ENCODE measurements at regions not wholly inside any gene's neighbourhood (a gene's known extent, or its start where the extent isn't known, plus 50 kb on each side); places are given as distances from the start of the nearest gene placed in this dataset.
"Not testable (repeated sequence)": the region's sequence is repeated elsewhere in the genome, so short reads cannot be mapped to it uniquely, and the experiment has no call there.

DNA sequence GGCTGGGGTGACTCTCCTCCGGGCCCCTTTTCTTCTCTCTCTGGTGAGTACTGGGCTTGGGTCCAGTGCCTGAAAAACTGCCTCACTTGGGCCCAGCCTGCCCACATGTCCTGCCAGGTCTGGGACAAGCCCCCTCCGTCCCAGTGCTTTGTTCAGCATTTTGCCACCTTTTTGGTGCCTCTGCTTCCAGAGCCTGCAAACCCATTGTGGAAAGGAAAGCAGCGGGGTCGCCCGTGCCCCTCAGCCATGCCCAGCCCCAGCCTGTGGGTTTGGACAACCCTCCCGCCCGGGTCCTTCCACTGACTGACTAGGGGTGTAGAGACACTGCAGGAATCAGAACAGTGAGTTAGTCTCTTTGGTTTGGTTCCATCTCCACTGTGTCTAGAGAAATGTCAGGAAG lies 140.7 kb upstream of the ALKAL2 start:
- no peak for DNase-seq (ENCODE audit: low read depth in 2 of 2)

DNA sequence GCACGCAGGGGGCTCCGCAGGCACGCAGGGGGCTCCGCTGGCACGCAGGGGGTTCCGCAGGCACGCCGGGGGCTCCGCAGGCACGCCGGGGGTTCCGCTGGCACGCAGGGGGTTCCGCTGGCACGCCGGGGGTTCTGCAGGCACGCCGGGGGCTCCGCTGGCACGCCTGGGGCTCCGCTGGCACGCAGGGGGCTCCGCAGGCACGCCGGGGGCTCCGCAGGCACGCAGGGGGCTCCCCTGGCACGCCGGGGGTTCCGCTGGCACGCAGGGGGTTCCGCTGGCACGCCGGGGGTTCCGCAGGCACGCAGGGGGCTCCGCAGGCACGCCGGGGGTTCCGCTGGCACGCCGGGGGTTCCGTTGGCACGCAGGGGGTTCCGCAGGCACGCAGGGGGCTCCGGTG lies 138.8 kb upstream of the ALKAL2 start:
- not testable (repeated sequence) for DNase-seq (ENCODE audit: low read depth in 2 of 2)

DNA sequence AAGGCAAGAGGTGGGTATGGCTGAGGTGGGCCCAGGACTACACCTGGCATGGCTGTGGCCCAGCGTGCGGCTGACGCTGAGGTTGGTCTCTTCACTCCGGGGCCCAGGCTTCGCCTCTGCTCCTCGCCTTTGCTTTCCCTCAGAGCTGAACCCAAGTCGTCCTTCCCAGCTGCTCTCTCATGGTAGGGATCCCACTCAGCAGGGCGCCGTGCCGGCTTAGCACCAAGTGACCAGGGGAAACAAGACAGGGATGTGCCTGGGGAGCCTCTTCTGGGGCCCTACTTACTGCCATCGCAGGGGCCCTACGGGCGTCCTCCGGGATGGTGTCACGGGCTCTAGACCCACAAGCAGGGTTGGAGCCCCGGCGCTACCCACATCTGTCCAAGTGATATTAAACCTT lies 138.1 kb upstream of the ALKAL2 start:
- DNase-seq (ENCODE audit: low read depth in 2 of 2), result no peak

DNA sequence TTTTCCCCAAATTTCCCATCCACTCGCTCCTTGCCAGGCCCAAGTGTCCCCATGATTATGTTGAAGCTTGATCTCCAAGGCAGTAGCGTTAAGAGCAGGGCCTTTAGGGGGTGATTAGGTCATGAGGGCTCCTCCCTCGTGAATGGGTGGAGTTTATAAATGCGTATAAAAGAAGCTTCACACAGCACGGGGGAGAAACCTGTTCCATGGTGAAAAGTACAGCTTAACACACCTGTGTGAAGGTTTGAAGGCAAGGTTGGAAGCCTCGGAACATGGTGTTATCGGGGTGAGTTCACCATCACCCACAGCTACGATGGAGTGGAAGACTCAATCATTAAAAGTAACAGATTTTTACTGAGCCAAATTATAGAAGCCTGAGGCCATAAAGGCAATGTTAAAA lies 137.4 kb upstream of the ALKAL2 start:
- no peak for DNase-seq (ENCODE audit: low read depth in 2 of 2)

DNA sequence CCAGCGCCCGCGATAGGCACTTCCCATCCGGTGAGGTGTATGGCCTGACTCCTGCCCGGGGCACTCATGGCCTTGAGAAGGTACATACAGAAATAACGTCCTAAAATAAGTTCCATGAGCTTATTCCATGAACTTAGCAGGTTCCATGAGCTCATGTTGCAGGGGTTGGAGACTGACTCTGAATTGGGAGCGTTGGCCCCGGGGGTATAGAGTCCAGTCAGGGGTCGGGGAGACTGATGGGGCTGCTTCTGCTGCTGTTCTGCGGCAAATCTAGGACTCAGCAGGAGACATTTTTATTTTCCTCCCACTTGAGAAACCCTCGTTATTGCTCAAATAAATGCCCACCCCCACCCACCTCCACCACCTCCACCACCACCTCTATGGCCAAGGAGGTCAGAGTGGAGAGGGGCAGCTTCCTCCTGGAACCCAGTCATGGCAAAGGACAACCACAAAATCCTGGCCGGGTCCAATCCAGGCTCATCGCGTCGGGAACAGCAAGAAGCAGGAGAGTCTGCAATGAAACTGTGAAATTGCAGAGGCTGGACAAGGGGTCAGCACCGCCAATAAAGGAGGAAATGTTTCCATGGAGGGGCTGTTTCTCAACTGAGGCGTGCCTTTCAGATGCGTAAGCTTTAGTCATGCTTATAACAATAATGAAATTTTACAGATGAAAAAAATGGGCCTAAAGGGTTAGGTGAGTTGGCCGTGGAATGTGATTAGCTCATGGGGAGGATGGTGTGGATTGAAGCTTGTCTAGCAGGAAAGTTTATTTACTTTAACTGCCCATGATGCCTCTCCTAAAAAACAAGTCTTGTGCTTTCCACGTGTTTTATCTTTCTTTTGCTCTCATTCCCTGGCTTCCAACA lies 136.6 kb upstream of the ALKAL2 start:
- no peak for DNase-seq (ENCODE audit: low read depth in 2 of 2)

DNA sequence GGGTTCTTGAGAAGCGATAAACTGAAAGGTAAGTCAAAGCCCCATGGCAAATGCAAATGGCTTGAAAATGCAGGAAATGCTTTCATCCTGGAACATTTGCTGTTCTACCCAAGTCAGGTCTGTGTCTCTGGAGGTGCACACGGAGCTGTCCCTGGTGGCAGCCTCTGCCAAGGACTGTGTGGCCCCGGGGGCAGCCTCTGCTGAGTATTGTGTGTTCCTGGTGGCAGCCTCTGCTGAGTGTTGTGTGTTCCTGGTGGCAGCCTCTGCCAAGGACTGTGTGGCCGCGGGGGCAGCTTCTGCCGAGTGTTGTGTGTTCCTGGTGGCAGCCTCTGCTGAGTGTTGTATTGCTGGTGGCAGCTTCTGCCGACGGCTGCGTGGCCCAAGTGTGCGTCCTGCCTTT lies 135.6 kb upstream of the ALKAL2 start:
- DNase-seq (ENCODE audit: low read depth in 2 of 2), result no peak

DNA sequence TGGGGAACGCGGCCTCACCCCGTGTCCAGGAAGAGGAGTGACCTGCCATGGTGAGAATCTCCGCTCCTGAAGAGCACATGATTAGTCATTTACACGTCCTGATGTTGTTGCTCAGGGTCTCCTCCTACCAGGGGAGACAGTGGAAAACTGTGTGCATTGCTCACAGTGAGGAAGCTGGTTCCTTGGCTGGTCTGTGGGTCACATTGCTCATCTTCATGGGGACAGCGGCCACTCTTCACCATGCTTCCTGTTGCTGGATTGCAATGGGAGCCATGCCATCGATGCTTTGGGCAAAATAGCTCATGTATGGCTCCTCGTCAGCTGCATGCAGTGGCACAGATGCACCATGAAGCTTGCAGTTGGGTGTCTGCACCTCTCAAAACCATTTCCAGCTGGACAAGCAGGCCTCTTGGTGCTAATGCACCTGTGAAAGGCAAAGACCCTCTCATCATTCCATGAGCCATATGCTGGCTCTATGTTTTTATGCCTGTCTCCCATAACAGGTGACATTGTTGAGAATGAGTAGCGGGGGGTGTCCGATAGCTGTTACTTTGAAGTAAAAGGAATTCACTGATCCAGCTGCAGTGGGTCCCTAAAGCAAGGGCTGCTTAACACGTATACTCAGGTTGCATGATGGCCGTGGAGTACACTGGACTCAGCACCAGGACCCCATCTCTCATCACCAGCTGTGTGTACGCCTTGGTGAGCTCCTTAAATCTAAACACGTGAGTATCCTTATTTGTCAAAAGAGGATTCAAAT lies 135.0 kb upstream of the ALKAL2 start:
- no peak for DNase-seq (ENCODE audit: low read depth in 2 of 2)

DNA sequence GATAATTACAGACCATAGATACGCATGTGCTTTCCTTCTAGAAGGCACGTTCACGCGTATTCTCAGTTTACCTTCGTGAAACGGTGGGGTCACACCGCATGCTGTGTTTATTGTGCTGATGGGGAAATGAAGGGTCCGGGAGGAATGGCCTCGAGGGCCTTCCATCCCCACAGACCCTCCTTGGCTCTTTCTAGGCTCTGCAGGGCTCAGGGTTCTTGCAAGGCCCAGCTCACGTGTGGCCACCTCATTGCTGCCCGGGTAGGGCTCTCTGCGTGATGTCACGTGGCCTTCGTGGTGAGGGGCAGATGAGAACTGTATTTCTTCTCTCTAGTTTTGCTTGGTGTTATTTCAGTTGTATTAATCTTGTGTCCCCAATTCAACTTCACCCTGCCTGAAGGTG lies 133.5 kb upstream of the ALKAL2 start:
- DNase-seq (ENCODE audit: low read depth in 2 of 2), result no peak

DNA sequence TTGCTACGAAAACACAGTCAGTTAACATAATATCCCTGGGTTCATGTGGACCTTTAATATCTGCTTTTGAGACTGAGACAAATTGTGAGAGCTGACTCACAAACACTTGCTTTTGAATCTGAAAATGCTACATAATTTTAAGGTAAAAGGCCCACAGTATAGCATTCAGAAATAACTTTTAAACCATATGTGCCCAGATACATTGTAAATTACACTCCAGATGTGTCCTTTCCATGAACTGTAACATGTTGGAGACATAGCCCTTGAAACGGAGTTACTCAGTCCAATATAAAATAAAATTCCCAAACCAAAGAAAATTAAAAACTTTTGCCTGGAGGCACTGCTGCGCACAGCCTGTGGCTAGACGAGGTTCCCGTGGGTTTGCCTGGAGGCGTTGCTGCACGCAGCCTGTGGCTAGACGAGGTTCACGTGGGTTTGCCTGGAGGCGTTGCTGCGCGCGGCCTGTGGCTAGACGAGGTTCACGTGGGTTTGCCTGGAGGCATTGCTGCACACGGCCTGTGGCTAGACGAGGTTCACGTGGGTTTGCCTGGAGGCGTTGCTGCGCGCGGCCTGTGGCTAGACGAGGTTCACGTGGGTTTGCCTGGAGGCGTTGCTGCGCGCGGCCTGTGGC lies 131.9 kb upstream of the ALKAL2 start:
- DNase-seq (ENCODE audit: low read depth in 2 of 2), result no peak

DNA sequence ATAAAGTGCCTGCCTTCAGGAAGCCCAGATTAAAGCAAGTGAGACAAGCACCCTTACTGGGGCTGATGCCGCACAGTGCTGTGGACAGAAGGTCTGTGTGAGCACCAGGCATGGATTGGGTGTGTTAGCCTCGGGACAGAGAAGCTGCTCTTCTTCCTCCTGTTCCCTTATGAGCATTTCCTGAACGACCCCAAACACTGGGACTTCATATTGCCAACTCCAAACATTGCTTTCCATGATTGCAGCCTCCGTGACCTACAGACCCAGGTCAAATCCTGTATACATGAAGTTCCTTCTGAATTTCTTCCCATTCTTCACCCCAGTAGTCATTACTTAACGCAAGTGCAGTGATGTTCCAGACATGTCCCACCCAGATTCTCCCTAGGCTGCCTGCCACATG lies 129.8 kb upstream of the ALKAL2 start:
- DNase-seq (ENCODE audit: low read depth in 2 of 2), result no peak

DNA sequence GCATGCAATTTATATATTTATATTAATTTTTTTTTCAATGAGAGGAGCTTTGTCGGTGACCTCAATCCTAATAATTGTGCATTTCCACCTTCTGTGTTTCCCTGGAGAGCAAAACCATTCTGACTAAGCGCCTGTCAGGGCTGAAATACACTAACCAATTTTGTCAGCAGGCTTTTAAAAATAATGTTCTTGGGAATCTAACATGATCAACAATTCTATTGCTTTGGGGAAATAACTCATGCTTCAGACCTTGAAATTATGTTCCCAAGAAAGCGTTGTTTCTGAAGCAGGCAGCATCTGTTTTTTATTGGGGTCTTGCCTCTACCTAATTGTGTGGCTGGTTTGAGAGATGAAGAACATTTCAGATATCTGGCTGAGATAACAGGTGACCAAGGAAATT lies 129.1 kb upstream of the ALKAL2 start:
- no peak for DNase-seq (ENCODE audit: low read depth in 2 of 2)

DNA sequence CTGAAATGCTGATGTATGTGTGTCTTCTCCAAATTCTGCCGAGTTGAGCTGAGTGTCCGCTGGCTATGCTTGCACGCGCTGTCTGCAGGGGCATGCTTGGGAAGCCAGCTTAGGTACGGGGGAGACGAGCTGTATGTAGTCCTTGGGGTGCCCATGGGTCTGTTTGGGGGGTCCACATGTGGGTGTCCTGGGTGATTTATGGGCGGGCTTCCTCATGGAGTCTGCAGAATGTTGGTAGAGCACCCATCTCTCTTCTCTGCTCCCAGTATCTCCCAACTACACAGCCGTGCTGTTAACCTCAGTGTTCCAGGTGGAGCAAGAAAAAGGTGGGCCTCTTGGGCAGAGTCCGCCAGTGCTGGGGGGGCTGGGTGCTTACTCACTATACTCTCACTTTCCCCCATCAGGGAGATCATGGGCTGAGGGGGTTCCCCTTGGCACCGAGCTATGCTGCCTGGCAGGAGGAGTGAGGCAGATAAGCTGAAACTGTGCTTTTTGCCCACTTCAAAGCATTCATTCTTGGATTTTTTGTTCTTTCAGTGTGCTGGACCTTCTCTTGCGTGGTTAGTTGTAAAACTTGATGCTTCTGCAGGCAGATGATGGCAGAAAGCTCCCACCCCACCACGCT lies 128.2 kb upstream of the ALKAL2 start:
- DNase-seq (ENCODE audit: low read depth in 2 of 2), result no peak

DNA sequence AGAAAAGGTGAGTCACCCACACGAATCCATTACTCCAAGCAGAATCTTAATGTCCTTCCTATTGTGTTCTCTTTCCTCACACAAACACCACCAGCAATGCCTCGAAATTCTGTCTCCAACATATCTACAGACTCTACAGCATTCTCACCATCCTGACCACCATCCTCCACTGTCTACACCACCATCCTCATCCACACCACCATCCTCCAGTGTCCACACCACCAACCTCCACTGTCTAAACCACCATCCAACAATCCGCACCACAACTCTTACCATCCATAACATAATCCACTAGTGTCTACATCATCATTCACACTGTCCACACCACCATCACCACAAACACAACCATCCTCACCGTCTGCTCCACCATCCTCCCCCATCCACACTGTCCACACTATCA lies 121.6 kb upstream of the ALKAL2 start:
- no peak for DNase-seq (ENCODE audit: low read depth in 2 of 2)

DNA sequence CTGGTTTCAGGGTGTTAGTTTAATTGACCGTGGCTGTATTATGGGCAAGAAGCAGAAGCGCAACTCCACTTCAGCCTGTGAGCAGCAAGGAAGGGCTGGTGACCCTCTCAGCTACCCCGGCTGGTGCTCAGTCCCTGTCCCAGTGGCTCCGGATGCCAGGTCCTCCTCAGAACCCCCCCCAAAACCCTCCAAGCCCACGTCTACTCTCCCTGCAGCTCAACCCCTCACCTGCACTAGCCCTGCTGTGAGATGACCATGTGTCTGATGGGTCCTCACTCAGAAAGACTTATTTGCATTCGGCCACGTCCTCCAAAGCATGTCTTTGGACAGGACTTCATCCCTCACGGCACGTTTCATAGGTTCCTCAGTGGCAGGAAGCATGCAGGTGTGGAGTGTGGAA lies 119.7 kb upstream of the ALKAL2 start:
- no peak for DNase-seq (ENCODE audit: low read depth in 2 of 2)

DNA sequence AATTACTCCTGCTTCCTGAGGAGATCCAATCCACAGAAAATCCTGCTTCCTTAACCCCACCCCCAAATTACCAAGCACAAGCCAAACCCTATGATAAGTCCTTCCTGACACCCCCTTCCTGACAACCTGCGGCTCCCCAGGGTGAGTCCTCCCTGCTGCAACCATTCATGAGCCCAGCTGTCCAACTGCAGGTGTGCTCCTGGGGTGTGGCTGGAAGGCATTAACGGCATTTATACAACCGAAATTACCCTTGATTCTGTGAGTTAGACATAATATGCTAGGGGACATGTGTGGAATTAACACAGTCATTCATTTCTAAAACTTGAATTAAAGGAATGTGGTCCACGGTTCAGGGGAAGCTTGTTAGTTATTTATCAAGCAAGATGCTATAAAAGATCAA lies 119.0 kb upstream of the ALKAL2 start:
- no peak for DNase-seq (ENCODE audit: low read depth in 2 of 2)

DNA sequence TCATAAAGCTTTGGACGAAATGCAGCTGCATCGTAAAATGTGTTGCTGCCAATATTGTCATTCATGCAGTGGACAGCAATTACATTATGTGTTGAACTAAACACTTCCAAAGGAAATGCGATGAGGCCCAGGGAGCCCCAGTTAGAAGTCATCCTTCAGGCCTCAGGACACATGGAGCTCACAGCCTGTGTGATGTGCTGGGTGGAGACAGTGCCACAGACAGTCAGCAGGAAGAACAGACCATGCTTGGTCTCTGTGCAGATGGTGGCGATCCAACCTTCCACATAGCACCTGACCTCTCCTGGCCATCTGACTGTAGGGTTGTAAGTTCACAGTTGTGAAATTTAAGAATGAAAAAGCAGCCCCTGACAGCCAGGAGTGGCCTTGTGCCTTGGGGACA lies 118.3 kb upstream of the ALKAL2 start:
- no peak for DNase-seq (ENCODE audit: low read depth in 2 of 2)

DNA sequence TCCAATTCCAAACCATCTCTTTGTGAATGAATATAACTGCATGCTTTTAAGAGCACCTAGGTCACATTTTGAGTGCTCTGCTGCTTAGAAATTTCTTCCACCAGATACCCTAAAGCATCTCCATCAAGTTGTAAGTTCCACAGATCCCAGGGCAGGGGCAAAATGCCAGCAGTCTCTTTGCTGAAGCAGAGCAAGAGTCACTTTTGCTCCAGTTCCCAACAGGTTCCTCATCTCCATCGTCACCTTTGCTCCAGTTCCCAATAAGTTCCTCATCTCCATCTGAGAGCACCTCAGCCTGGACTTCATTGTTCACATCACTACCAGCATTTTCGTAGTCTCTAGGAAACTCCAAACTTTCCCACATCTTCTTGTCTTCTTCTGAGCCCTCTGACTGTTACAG lies 116.7 kb upstream of the ALKAL2 start:
- DNase-seq (ENCODE audit: low read depth in 2 of 2), result no peak

DNA sequence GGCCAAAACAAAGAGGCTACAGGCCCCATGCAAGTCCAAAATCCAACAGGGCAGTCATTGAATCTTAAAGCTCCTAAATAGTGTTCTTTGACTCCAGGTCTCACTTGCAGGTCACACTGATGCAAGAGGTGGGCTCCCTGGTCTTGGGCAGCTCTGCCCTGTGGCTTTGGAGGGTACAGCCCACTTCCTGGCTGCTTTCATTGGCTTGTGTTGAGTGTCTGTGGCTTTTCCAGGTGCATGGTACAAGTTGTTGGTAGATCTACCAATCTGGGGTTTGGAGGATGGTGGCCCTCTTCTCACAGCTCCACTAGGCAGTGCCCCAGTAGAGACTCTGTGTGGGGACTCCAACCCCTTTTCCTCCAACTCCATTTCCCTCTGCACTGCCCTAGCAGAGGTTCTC lies 115.8 kb upstream of the ALKAL2 start:
- DNase-seq (ENCODE audit: low read depth in 2 of 2), result no peak

DNA sequence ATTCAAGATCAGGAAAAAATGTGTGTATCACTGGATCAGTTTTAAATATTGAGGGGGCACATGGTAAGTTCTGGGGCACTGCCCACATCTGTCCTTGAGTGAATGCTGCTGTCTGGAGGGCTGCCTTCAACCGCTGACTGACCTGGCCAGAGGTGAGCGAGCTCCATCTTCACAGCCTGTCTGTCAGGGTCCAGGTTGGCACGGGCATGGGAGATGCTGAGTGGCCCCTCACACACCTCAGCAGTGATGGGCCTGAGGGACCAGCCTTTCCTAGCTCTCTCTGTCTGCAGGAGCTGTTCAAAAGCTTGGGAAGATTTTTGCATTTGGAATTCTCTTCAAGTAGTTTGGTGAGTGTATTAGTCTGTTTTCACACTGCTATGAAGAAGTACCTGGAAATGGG lies 114.8 kb upstream of the ALKAL2 start:
- DNase-seq (ENCODE audit: low read depth in 2 of 2), result no peak

DNA sequence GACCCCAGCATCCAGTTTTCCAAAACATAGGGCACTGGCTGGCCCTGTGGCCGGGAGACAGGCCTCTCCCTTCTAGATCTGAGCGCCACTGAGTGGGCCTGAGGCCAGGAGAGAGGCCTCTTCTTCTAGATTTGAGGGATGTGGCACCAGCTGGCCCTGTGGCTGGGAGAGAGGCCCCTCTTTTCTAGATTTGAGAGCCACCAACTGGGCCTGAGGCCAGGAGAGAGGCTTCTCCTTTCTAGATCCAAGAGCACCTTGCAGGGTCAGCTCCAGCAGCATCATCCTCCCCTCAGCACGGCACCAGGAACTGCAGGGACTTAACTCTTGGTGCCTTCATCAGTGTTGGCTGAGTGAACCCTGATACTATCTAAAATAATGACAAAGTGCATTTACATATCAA lies 114.3 kb upstream of the ALKAL2 start:
- no peak for DNase-seq (ENCODE audit: low read depth in 2 of 2)

DNA sequence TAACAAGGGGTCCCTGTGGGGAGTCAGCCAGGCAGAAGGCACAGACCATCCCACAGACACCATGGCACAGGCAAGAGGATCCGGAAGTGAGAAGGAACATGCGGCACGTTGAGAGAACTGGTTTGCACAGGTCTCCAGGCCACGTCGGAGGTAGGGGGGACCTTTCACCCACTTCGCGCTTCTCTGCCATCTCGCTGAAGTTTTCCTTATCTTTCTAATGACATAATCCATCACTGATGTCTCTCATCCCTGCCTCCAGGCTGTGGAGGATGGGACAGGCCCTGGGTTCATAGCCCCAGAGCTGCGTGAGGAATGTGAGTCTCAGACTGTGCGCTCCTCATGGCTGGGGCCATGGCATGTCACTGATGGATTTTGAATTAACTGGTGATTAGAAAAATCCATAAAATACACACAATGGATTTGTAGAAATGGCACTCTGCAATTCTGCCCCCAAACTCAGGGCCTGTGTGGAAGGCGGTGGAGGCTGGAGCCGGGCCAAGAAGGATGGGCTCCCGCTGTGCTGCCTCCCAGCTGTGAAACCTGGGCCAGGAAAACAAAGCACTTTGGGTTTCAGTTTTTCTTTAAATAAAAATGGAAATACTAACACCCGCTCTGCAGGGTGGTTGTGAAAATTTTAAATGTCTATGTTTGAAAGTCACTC lies 113.3 kb upstream of the ALKAL2 start:
- DNase-seq (ENCODE audit: low read depth in 2 of 2), result no peak

DNA sequence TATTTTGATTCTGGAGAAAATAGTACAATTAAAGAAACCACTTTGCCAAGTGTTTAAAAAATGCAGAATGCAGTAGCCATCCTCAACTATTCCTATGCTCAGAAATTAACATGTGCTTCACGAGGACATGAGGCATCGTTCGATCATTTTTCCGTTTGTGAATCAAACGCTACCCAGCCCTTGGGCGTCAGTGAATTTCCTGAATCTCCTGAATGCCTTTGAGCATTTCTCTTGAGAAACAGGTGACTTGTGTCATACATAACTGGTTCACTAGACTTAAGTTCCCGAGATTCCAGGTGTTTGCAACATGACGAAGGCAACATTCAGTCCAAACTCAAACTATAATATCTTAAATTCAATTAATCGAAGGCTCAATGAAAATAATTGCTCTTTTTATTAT lies 110.0 kb upstream of the ALKAL2 start:
- DNase-seq (ENCODE audit: low read depth in 2 of 2), result no peak

All from stimulated activated CD4-positive, alpha-beta T cell treated with anti-CD3 and anti-CD28 coated beads, Interleukin-1b, Interleukin-23, amount 100 ng/mL, for 1 hour (primary cell).